HepG2 (cell line): ENCODE measurements at regions not wholly inside any gene's neighbourhood (a gene's known extent, or its start where the extent isn't known, plus 50 kb on each side); places are given as distances from the start of the nearest gene placed in this dataset.

ENCODE experiments used
- ATAC-seq: fragments of 200-7000 bp; cut with Tn5 transposase; 3 replicates; pipeline ENCODE4 v1.9.1; 2020; ENCODE audit warnings: mild to moderate bottlenecking, moderate library complexity
- BruUV-seq: library from RNA; stranded (reverse); fragments of 400-500 nt; replicated peaks from 2 replicates; lab custom pipeline; 2021; lab: Mats Ljungman, UMichigan
- CTCF ChIA-PET: fragments of 300-600 bp; formaldehyde crosslinking; extraction: SDS; loops from one replicate; lab custom pipeline; 2021; ENCODE audit warnings: low total read pairs, inconsistent platforms, low intra/inter-chr PET ratio; lab: Yijun Ruan, JAX
- POLR2A ChIA-PET: fragments of 350-600 bp; sonication (Branson Sonifier 250); formaldehyde crosslinking; loops from one replicate; lab custom pipeline; 2020; ENCODE audit warnings: antibody characterized with exemption, inconsistent platforms; lab: Yijun Ruan, JAX
- DNase-seq: peaks from one replicate; pipeline ENCODE4 v3.0.0-alpha.2; 2015; ENCODE audit warnings: low spot score
- FAIRE-seq: peaks from 3 replicates; lab custom pipeline; 2011; peaks lifted over from hg19 to GRCh38; lab: Jason Lieb, UNC
- H2AFZ ChIP-seq: one replicate; pipeline ENCODE4 v1.6.1; 2011; ENCODE audit warnings: low read length, inconsistent platforms
- H3K27ac ChIP-seq: fragments of 300-600 bp; 3 replicates; pipeline ENCODE4 v1.8.0; 2011; ENCODE audit warnings: mixed run types, mild to moderate bottlenecking, mixed read lengths, low read length, inconsistent platforms; ENCODE audit not compliant: insufficient read depth; ENCODE audit errors: extremely low read length
- H3K27me3 ChIP-seq, 2 experiments: fragments of 200-600 bp in 1 of 2; 2 replicates in 1 of 2; 3 replicates in 1 of 2; pipeline versions ENCODE4 v1.6.0 to v1.8.0; 2011; ENCODE audit warnings: low read length in 2 of 2, mild to moderate bottlenecking in 2 of 2, moderate library complexity in 2 of 2, inconsistent platforms in 1 of 2; ENCODE audit not compliant: insufficient read depth in 2 of 2, control insufficient read depth in 1 of 2
- H3K36me3 ChIP-seq, 2 experiments: fragments of 200-600 bp in 1 of 2; replicated peaks in 1 of 2; 2 replicates in 1 of 2; 3 replicates in 1 of 2; pipeline versions ENCODE4 v1.5.1 to v1.8.0; 2011; ENCODE audit warnings: low read length in 2 of 2, inconsistent platforms in 1 of 2; ENCODE audit not compliant: insufficient read depth in 2 of 2, control insufficient read depth in 1 of 2
- H3K4me1 ChIP-seq: 2 replicates; pipeline ENCODE4 v1.5.1; 2012; ENCODE audit warnings: low read length, inconsistent platforms; ENCODE audit not compliant: insufficient read depth
- H3K4me2 ChIP-seq: 2 replicates; pipeline ENCODE4 v1.6.0; 2011; ENCODE audit warnings: low read depth, low read length, inconsistent platforms
- H3K4me3 ChIP-seq, 3 experiments: fragments of 200-600 bp in 1 of 3; sonication (generic), shearing (Covaris generic) in 1 of 3; replicated peaks in 1 of 3; 2 replicates each; pipeline ENCODE4 v1.5.1; 2011 to 2016; ENCODE audit warnings: low read length in 3 of 3, inconsistent platforms in 2 of 3, low read depth in 2 of 3, mild to moderate bottlenecking in 2 of 3, control low read depth in 1 of 3, mixed read lengths in 1 of 3; ENCODE audit not compliant: insufficient read depth in 1 of 3
- H3K79me2 ChIP-seq: one replicate; pipeline ENCODE4 v1.6.1; 2011; ENCODE audit warnings: low read length, inconsistent platforms; ENCODE audit not compliant: insufficient read depth
- H3K9ac ChIP-seq: 2 replicates; pipeline ENCODE4 v1.6.0; 2011; ENCODE audit warnings: mild to moderate bottlenecking, low read depth, low read length, inconsistent platforms; ENCODE audit not compliant: insufficient read depth
- H3K9me3 ChIP-seq: 2 replicates; pipeline ENCODE4 v1.5.1; 2012; ENCODE audit warnings: mild to moderate bottlenecking, low read length
- H4K20me1 ChIP-seq: 2 replicates; pipeline ENCODE4 v1.6.0; 2011; ENCODE audit warnings: inconsistent platforms, mild to moderate bottlenecking, low read length, moderate library complexity; ENCODE audit not compliant: insufficient read depth
- GTF2F1 ChIP-seq: fragments of 150-350 bp; IDR thresholded peaks from 2 replicates; pipeline ENCODE4 v1.6.1; 2014; ENCODE audit warnings: low read length
- SMAD1 ChIP-seq: sonication (generic); formaldehyde crosslinking; IDR thresholded peaks from 2 replicates; pipeline ENCODE4 v1.4.0; 2020; ENCODE audit warnings: missing genetic modification reagents, low read depth, mild to moderate bottlenecking, borderline replicate concordance
- SRF ChIP-seq: IDR thresholded peaks from 2 replicates; pipeline ENCODE4 v1.6.1; 2011; ENCODE audit warnings: mild to moderate bottlenecking, low read depth, low read length, moderate library complexity
- ZNF225 ChIP-seq: sonication (generic); formaldehyde crosslinking; IDR thresholded peaks from 2 replicates; pipeline ENCODE4 v1.4.0; 2020; ENCODE audit warnings: mild to moderate bottlenecking, missing genetic modification reagents
- WGBS: methylation state at CpG from one replicate; pipeline ENCODE4 v1.1.6; 2017; ENCODE audit warnings: low lambda C conversion rate; 5-methylcytosine and 5-hydroxymethylcytosine counted together
- in situ Hi-C: cut with HindIII; loops from 2 replicates; pipeline ENCODE4 v1.10.0; 2017; ENCODE audit warnings: low pct_unique_long_range_greater_than_20kb; ENCODE audit not compliant: extremely low pct_ligation_motif_present
- intact Hi-C: fragments of 100-400 bp; cut with micrococcal nuclease; formaldehyde crosslinking; loops from one replicate; pipeline ENCODE4 v1.10.0; 2022; ENCODE audit not compliant: unreplicated experiment
- TF ChIP-seq, protein P1 (sequence below): sonication (generic); formaldehyde crosslinking; IDR thresholded peaks from 2 replicates; pipeline ENCODE4 v1.5.0; 2020; ENCODE audit warnings: mild to moderate bottlenecking, missing genetic modification reagents, borderline replicate concordance
- TF ChIP-seq, protein P2 (sequence below): IDR thresholded peaks from 2 replicates; pipeline ENCODE4 v1.6.1; 2016; ENCODE audit warnings: low read depth
- TF ChIP-seq, protein P3 (sequence below): sonication (generic); formaldehyde crosslinking; IDR thresholded peaks from 2 replicates; pipeline ENCODE4 v1.9.0; 2021; ENCODE audit warnings: mild to moderate bottlenecking, missing genetic modification reagents

DNA sequence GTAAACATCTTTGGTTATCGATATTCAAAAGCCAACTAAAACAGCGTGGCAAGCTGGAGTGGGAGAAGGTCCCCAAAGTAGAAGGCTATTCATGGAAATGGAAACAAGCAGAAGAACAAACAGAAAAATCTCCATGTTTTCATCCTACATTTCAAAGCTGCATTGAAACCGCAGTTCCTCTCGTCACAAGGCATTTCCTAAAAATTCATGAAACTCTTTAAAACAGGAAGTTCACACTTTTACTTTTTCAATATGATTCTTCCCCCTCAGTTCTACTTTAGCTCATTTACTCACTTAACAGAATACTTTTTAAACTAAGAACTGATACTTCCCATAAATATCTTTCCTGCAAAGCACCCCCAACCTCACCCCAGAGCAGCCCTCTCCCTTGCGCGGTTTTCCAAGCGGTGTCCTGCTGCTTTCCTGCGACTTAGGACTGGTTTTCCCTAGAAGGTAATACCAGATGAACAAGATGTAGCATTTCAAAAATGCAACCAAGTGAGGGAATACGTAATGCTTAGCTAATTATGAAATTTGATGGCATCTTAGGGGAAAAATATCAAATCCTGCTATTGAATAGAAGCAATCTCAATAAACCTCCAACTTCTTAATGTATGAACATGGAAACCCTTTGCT, 228.3 kb upstream of the PKN2 start (continued):
- TF ChIP-seq, protein P1, sequence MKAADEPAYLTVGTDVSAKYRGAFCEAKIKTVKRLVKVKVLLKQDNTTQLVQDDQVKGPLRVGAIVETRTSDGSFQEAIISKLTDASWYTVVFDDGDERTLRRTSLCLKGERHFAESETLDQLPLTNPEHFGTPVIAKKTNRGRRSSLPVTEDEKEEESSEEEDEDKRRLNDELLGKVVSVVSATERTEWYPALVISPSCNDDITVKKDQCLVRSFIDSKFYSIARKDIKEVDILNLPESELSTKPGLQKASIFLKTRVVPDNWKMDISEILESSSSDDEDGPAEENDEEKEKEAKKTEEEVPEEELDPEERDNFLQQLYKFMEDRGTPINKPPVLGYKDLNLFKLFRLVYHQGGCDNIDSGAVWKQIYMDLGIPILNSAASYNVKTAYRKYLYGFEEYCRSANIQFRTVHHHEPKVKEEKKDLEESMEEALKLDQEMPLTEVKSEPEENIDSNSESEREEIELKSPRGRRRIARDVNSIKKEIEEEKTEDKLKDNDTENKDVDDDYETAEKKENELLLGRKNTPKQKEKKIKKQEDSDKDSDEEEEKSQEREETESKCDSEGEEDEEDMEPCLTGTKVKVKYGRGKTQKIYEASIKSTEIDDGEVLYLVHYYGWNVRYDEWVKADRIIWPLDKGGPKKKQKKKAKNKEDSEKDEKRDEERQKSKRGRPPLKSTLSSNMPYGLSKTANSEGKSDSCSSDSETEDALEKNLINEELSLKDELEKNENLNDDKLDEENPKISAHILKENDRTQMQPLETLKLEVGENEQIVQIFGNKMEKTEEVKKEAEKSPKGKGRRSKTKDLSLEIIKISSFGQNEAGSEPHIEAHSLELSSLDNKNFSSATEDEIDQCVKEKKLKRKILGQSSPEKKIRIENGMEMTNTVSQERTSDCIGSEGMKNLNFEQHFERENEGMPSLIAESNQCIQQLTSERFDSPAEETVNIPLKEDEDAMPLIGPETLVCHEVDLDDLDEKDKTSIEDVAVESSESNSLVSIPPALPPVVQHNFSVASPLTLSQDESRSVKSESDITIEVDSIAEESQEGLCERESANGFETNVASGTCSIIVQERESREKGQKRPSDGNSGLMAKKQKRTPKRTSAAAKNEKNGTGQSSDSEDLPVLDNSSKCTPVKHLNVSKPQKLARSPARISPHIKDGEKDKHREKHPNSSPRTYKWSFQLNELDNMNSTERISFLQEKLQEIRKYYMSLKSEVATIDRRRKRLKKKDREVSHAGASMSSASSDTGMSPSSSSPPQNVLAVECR: no peak
- TF ChIP-seq GTF2F1: no peak

DNA sequence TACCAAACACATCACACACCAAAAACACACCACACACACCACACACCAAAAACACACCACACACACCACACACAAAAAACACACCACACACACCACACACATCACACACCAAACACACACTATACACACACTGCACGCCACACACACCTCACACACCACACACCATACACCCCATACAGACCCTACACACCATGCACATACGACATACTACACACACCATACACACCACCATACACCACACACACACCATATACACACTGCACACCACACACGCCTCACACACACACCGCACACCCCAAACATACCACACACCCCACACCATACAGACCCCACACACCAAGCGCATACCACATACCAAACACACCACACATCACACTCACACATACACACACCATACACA, 226.9 kb upstream of the PKN2 start:
- Histone ChIP-seq H3K4me1 (no peaks in the 10 kb centered on the region), H3K4me3 (no peak overlapping the region), H3K4me2 (no peak overlapping the region)
- no peak for FAIRE-seq
- in situ Hi-C loops (no loop called here), intact Hi-C loops (no loop called here)
- no peak for TF ChIP-seq SRF
- TF ChIP-seq ZNF225 (CRISPR knock-in tag): no peak
- TF ChIP-seq, protein P2, sequence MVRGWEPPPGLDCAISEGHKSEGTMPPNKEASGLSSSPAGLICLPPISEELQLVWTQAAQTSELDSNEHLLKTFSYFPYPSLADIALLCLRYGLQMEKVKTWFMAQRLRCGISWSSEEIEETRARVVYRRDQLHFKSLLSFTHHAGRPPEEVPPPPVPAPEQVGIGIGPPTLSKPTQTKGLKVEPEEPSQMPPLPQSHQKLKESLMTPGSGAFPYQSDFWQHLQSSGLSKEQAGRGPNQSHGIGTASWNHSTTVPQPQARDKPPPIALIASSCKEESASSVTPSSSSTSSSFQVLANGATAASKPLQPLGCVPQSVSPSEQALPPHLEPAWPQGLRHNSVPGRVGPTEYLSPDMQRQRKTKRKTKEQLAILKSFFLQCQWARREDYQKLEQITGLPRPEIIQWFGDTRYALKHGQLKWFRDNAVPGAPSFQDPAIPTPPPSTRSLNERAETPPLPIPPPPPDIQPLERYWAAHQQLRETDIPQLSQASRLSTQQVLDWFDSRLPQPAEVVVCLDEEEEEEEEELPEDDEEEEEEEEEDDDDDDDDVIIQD (CRISPR knock-in tag): no peak
- no peak for TF ChIP-seq SMAD1 (CRISPR knock-in tag)
- TF ChIP-seq, protein P3, sequence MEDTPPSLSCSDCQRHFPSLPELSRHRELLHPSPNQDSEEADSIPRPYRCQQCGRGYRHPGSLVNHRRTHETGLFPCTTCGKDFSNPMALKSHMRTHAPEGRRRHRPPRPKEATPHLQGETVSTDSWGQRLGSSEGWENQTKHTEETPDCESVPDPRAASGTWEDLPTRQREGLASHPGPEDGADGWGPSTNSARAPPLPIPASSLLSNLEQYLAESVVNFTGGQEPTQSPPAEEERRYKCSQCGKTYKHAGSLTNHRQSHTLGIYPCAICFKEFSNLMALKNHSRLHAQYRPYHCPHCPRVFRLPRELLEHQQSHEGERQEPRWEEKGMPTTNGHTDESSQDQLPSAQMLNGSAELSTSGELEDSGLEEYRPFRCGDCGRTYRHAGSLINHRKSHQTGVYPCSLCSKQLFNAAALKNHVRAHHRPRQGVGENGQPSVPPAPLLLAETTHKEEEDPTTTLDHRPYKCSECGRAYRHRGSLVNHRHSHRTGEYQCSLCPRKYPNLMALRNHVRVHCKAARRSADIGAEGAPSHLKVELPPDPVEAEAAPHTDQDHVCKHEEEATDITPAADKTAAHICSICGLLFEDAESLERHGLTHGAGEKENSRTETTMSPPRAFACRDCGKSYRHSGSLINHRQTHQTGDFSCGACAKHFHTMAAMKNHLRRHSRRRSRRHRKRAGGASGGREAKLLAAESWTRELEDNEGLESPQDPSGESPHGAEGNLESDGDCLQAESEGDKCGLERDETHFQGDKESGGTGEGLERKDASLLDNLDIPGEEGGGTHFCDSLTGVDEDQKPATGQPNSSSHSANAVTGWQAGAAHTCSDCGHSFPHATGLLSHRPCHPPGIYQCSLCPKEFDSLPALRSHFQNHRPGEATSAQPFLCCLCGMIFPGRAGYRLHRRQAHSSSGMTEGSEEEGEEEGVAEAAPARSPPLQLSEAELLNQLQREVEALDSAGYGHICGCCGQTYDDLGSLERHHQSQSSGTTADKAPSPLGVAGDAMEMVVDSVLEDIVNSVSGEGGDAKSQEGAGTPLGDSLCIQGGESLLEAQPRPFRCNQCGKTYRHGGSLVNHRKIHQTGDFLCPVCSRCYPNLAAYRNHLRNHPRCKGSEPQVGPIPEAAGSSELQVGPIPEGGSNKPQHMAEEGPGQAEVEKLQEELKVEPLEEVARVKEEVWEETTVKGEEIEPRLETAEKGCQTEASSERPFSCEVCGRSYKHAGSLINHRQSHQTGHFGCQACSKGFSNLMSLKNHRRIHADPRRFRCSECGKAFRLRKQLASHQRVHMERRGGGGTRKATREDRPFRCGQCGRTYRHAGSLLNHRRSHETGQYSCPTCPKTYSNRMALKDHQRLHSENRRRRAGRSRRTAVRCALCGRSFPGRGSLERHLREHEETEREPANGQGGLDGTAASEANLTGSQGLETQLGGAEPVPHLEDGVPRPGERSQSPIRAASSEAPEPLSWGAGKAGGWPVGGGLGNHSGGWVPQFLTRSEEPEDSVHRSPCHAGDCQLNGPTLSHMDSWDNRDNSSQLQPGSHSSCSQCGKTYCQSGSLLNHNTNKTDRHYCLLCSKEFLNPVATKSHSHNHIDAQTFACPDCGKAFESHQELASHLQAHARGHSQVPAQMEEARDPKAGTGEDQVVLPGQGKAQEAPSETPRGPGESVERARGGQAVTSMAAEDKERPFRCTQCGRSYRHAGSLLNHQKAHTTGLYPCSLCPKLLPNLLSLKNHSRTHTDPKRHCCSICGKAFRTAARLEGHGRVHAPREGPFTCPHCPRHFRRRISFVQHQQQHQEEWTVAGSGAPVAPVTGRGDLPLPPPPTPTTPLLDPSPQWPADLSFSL: 0 out of 2 replicates have a peak, but pooled peaks have one; percentile 34
- TF ChIP-seq, all 625 proteins: peak for 1
- Histone ChIP-seq H3K27me3 (peaks cover 0 to 14% of the 10 kb centered on the region in 2 experiments; a peak in 2 of 5 replicates), H2AFZ (no peak overlapping the region), H3K27ac (no peak overlapping the region), H3K36me3 (no peaks in the 10 kb centered on the region), H3K9me3 (no peaks in the 10 kb centered on the region), H4K20me1 (no peaks in the 10 kb centered on the region), H3K79me2 (no peaks in the 10 kb centered on the region), H3K9ac (no peak overlapping the region)
- no peak for ATAC-seq
- BruUV-seq: no TSS peak
- ChIA-PET CTCF (no interaction called here), POLR2A (no interaction called here)
- no peak for DNase-seq
- 43% methylated on average over 5 of the region's 5 CpGs for WGBS
